ENCODE measurements at regions not wholly inside any gene's neighbourhood (a gene's known extent, or its start where the extent isn't known, plus 50 kb on each side); places are given as distances from the start of the nearest gene placed in this dataset.

DNA sequence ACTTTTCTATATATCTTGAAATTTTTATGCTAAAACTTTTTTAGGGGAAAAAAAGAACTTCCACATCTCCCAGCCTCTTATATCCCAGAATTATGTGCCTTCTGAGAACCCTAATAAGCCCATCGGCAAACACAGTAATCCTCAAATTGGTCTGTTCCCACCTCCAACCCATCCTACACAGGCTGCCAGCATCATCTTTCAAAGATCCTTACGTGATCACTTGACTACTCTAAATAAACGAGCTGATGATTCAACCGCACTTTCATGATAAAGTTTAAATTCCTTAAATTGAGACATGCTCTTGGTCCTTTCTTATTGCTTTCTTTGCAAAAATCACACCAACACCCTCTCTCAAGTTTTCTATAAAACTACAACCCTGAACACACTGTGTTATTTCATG lies 52.5 kb downstream of the MPP7 start:
- TF ChIP-seq FOXM1 (IDR thresholded peaks at IDR 0.05; ENCODE audit: borderline replicate concordance) (no peak), CTBP1 (IDR thresholded peaks at IDR 0.05; ENCODE audit: borderline replicate concordance) (no peak), LEF1 (IDR thresholded peaks at IDR 0.05; ENCODE audit: borderline replicate concordance) (no peak), ARNT (IDR thresholded peaks at IDR 0.05) (no peak)

Measured in HEK293T (cell line).